HCT116 (cell line): ENCODE measurements at regions not wholly inside any gene's neighbourhood (a gene's known extent, or its start where the extent isn't known, plus 50 kb on each side); places are given as distances from the start of the nearest gene placed in this dataset.

ENCODE experiments used
- SIN3A ChIP-seq: IDR thresholded peaks from 2 replicates; pipeline ENCODE4 v1.6.1; 2012; ENCODE audit warnings: low read depth
- ZFX ChIP-seq: fragments of 450-650 bp; IDR thresholded peaks from 2 replicates; pipeline ENCODE4 v1.6.1; 2017
- TF ChIP-seq, protein P1 (sequence below), 3 experiments: fragments of 200-600 bp in 1 of 3; sonication (generic) in 1 of 3; IDR thresholded peaks in 2 of 3; conservative IDR thresholded peaks in 1 of 3; 2 replicates each; pipeline ENCODE4 v1.5.1; 2012 to 2017; ENCODE audit warnings: low read depth in 2 of 3, low read length in 2 of 3, antibody characterized with exemption in 1 of 3, borderline replicate concordance in 1 of 3, control low read depth in 1 of 3, mild to moderate bottlenecking in 1 of 3, mixed read lengths in 1 of 3, mixed run types in 1 of 3, moderate library complexity in 1 of 3; ENCODE audit not compliant: insufficient read depth in 1 of 3

GRCh38 chr12:90611891-90612290, 343.1 kb downstream of the CCER1 start:
- TF ChIP-seq, protein P1, sequence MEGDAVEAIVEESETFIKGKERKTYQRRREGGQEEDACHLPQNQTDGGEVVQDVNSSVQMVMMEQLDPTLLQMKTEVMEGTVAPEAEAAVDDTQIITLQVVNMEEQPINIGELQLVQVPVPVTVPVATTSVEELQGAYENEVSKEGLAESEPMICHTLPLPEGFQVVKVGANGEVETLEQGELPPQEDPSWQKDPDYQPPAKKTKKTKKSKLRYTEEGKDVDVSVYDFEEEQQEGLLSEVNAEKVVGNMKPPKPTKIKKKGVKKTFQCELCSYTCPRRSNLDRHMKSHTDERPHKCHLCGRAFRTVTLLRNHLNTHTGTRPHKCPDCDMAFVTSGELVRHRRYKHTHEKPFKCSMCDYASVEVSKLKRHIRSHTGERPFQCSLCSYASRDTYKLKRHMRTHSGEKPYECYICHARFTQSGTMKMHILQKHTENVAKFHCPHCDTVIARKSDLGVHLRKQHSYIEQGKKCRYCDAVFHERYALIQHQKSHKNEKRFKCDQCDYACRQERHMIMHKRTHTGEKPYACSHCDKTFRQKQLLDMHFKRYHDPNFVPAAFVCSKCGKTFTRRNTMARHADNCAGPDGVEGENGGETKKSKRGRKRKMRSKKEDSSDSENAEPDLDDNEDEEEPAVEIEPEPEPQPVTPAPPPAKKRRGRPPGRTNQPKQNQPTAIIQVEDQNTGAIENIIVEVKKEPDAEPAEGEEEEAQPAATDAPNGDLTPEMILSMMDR (IDR thresholded peaks at IDR 0.05 in 2 of 3, conservative IDR thresholded peaks at IDR 0.05 in 1 of 3; ENCODE audit: borderline replicate concordance in 1 of 3, insufficient read depth in 1 of 3, low read depth in 2 of 3, low read length in 2 of 3) = no peak
- no peak for TF ChIP-seq SIN3A
- TF ChIP-seq ZFX = no peak
